Ishikawa (cell line): ENCODE measurements at regions not wholly inside any gene's neighbourhood (a gene's known extent, or its start where the extent isn't known, plus 50 kb on each side); places are given as distances from the start of the nearest gene placed in this dataset.

Source experiments
- CEBPB ChIP-seq: IDR thresholded peaks from 2 replicates; pipeline ENCODE4 v1.6.1; 2012
- CREB1 ChIP-seq: IDR thresholded peaks from 2 replicates; pipeline ENCODE4 v1.6.1; 2012; ENCODE audit warnings: low read depth
- EGR1 ChIP-seq: IDR thresholded peaks from 2 replicates; pipeline ENCODE4 v1.6.1; 2012
- EP300 ChIP-seq: IDR thresholded peaks from 2 replicates; pipeline ENCODE4 v1.6.1; 2012; ENCODE audit warnings: borderline replicate concordance
- FOXM1 ChIP-seq: IDR thresholded peaks from 2 replicates; pipeline ENCODE4 v1.6.1; 2012; ENCODE audit warnings: low read depth, borderline replicate concordance
- MAX ChIP-seq: IDR thresholded peaks from 2 replicates; pipeline ENCODE4 v1.6.1; 2012
- NFIC ChIP-seq: IDR thresholded peaks from 2 replicates; pipeline ENCODE4 v1.6.1; 2012
- RAD21 ChIP-seq: IDR thresholded peaks from 2 replicates; pipeline ENCODE4 v1.6.1; 2012; ENCODE audit warnings: low read depth
- TAF1 ChIP-seq: IDR thresholded peaks from 2 replicates; pipeline ENCODE4 v1.6.1; 2012; ENCODE audit warnings: low read depth, mild to moderate bottlenecking
- TCF12 ChIP-seq: IDR thresholded peaks from 2 replicates; pipeline ENCODE4 v1.6.1; 2012; ENCODE audit warnings: low read depth
- USF1 ChIP-seq: IDR thresholded peaks from 2 replicates; pipeline ENCODE4 v1.6.1; 2012
- YY1 ChIP-seq: IDR thresholded peaks from 2 replicates; pipeline ENCODE4 v1.6.1; 2012; ENCODE audit warnings: low read depth
- ZBTB7A ChIP-seq: IDR thresholded peaks from 2 replicates; pipeline ENCODE4 v1.6.1; 2012; ENCODE audit warnings: low read depth
- TF ChIP-seq, protein P1 (sequence below): IDR thresholded peaks from 2 replicates; pipeline ENCODE4 v1.6.1; 2012; ENCODE audit warnings: low read depth, mild to moderate bottlenecking

DNA sequence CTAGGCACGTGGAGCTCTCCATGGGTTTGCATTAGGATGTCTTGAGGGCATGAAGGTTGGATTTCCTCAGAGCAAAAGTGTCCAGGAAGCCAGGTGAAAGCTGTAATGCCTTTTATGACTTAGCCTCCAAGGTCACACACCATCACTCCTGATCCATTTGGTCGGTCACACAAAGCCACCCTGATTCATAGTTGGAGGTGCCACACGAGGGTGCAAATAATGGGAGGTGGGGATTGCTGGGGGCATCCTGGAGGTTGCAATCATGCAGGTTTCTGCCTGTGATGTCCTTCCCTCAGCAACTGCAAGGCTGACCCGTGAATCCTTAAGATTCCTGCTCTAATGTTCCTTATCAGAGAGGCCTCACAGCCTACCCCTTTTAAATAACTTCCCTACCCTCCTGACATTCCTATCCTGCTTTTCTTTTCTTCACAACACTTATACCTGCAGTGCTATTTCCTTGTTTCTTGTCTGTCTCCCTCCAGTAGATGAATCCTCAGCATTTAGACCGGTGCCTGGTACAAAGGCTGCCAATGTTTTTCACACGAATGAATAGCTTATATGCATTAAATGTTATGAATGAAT lies 97.1 kb downstream of the LIPG start:
- TF ChIP-seq CREB1 (no peak), YY1 (no peak), RAD21 (no peak), TAF1 (no peak), MAX (no peak), TCF12 (no peak), CEBPB (no peak), EGR1 (no peak), USF1 (no peak), FOXM1 (no peak), ZBTB7A (no peak), NFIC (no peak), EP300 (no peak)
- TF ChIP-seq, protein P1, sequence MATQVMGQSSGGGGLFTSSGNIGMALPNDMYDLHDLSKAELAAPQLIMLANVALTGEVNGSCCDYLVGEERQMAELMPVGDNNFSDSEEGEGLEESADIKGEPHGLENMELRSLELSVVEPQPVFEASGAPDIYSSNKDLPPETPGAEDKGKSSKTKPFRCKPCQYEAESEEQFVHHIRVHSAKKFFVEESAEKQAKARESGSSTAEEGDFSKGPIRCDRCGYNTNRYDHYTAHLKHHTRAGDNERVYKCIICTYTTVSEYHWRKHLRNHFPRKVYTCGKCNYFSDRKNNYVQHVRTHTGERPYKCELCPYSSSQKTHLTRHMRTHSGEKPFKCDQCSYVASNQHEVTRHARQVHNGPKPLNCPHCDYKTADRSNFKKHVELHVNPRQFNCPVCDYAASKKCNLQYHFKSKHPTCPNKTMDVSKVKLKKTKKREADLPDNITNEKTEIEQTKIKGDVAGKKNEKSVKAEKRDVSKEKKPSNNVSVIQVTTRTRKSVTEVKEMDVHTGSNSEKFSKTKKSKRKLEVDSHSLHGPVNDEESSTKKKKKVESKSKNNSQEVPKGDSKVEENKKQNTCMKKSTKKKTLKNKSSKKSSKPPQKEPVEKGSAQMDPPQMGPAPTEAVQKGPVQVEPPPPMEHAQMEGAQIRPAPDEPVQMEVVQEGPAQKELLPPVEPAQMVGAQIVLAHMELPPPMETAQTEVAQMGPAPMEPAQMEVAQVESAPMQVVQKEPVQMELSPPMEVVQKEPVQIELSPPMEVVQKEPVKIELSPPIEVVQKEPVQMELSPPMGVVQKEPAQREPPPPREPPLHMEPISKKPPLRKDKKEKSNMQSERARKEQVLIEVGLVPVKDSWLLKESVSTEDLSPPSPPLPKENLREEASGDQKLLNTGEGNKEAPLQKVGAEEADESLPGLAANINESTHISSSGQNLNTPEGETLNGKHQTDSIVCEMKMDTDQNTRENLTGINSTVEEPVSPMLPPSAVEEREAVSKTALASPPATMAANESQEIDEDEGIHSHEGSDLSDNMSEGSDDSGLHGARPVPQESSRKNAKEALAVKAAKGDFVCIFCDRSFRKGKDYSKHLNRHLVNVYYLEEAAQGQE, result no peak
